GF-D8 (cell line): ENCODE measurements at regions not wholly inside any gene's neighbourhood (a gene's known extent, or its start where the extent isn't known, plus 50 kb on each side); places are given as distances from the start of the nearest gene placed in this dataset.
"Not testable (repeated sequence)": the region's sequence is repeated elsewhere in the genome, so short reads cannot be mapped to it uniquely, and the experiment has no call there.

ENCODE experiments used
- DNase-seq: peaks from one replicate; lab custom pipeline; 2025; lab: John Stamatoyannopoulos, UW

- no peak for DNase-seq
Observed at GRCh38 chr20:58040447-58041290, 187.8 kb downstream of the ANKRD60 start.

DNA sequence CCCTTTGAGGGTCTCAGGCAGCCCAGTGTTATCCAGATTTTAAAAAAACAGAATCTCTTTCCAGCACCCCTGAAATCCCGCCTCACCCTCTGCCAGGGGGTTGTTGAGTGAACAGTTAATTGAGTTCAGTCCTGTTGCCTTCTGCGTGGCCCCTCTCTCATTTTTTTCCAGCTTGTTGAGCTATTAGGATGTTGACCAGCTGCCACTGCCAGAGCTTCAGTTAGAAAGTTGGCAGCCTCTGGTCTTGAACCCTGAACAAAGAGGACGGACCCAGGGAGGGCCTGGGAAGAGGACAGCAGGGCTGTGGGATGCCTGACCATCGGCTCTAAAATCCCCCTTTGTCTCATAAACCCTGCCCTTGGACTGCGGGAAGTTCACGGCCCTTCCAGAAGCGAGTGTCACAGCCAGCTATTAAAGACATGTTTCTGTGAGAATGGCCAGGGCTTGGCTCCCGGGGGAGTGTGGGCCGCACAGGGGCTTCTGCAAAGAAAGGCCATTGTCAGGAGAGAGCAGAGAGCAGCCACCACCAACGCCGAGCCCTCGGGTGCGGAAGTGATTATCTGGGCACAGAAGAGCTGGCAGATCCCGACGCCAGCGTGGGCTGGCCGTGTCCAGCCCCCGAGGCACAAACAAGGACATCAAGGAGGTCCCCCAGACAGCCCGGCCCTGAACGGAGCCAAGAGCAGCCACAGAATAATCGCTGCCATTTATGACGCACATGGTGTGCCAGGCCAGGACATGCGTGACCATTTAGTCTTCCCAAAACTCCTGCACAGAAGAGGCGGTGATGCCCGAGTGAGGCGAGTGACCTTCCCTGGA lies 189.0 kb downstream of the ANKRD60 start:
- DNase-seq = no peak

GRCh38 chr20:58038123-58038654 lies 190.3 kb downstream of the ANKRD60 start:
- DNase-seq = no peak

DNA sequence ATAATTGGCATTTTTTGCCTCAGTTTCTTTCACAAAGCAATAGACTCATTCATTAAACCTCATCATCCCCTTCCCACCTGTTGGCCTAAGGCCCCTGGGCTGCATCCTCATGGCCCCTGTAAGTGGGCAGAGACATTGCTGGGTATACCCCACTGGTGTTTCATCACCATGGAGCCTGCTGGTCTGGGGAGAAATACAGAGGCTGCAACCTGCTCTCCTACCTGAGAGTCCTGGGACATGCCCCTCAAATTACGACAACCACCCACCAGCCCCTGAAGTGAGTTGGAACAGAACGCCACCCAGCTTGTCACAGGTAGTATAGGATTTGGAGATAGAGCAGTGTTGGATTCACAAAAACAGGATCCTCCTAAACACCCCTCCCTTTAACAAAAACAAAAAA lies 190.8 kb downstream of the ANKRD60 start:
- DNase-seq = no peak

- DNase-seq = no peak
Observed at GRCh38 chr20:58033026-58033536, 195.4 kb downstream of the ANKRD60 start.

- no peak for DNase-seq
Observed at GRCh38 chr20:58032599-58032998, 195.9 kb downstream of the ANKRD60 start.

DNA sequence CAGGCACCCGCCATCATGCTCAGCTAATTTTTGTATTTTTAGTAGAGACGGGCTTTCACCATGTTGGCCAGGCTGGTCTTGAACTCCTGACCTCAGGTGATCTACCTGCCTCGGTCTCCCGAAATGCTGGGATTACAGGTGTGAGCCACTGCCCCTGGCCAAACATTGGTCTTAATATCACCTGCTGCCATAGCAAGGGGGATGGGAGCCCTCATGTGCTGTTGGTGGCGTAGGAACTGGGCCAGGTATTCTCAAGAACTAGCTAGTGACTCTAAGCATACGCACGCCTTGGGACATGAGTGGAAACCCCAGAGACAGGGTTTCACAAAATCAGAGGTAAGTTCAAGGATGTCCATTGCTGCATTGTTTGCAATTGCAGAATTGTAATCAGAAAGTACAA lies 197.1 kb downstream of the ANKRD60 start:
- DNase-seq = not testable (repeated sequence)

GRCh38 chr20:58028123-58028522 lies 200.3 kb downstream of the ANKRD60 start:
- DNase-seq = no peak

DNA sequence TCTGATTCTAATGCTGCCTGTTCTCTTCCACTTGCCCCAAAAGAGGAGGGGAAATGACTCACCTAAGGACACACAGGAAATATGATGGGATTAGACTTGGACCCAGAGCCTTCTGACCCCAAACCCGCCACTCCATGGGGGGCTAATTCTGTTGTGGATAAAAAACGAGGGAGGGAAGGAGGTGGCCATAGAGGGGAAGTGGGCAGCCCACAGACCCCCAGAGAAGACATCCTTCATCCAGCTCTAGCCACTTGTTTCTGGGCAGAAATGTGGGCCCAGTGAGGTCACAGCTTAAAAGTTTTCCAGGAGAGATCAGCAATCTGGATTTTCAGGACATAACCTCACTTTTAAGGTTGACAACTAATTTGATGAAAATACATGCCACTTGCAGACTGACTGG lies 202.1 kb downstream of the ANKRD60 start:
- DNase-seq = no peak

GRCh38 chr20:58025233-58025632 lies 203.2 kb downstream of the ANKRD60 start:
- no peak for DNase-seq

DNA sequence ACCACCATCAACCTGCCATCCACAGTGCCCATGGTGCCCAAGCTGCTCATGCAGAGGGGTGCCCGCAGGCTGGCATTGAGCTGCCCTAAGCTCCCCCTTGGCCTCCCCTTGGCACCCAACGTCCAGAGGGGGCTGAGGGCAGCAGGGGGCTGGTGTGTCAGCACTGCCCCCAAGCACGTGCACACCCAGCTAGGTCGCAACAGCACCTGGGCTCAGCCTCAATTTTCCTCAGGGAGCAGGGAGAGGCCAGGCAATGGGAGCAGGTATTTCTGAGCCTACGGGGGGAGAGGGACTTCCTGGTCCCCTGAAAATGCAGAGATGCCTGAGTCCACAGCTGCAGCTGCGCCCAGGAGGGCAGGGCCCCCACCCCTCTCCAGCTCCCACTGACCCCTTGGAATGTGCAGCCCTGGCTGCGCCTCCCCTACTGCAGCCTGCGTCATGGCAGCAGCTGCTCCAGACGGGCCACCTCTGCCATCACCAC lies 204.2 kb downstream of the ANKRD60 start:
- no peak for DNase-seq

DNA sequence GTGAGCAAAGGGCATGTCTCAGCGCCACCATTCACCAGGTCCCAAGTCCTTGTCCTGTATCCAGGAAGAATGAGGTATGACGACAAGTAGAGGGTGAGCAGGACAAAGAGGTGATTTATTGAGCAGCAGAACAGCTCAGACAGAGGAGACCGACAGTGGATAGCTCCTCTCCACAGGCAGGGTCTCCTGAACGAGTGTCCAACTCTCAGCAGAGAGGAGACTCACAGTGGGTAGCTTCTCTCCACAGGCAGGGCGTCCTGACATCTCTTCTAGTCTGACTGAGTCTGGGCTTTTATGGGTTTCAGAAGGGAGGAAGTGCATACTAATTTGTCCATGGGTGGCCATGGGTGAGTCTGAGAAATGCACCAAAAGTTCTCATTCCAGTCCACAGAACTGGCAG lies 204.7 kb downstream of the ANKRD60 start:
- no peak for DNase-seq

- no peak for DNase-seq
Observed at GRCh38 chr20:58023346-58023745, 205.1 kb downstream of the ANKRD60 start.

GRCh38 chr20:58022711-58023110 lies 205.7 kb downstream of the ANKRD60 start:
- DNase-seq = no peak

DNA sequence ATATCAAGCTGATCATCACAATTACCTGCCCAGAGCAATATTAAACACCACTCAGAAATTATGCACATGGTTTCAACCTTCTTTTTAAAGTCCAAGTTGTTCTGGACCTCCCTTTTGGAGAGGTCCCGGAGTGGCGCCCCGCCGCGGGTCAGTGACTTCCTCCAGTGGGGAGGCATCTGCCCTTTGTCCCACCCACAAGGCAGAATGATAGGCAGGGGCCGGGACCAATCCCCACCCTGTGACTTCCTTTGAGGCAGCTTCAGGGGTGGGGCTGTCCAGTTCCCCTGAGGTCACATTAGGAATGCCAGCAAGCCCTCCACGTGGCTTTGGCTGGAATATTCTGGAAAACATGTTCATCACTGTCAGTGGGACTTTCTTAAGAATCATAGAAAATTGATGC lies 207.0 kb downstream of the ANKRD60 start:
- no peak for DNase-seq

DNA sequence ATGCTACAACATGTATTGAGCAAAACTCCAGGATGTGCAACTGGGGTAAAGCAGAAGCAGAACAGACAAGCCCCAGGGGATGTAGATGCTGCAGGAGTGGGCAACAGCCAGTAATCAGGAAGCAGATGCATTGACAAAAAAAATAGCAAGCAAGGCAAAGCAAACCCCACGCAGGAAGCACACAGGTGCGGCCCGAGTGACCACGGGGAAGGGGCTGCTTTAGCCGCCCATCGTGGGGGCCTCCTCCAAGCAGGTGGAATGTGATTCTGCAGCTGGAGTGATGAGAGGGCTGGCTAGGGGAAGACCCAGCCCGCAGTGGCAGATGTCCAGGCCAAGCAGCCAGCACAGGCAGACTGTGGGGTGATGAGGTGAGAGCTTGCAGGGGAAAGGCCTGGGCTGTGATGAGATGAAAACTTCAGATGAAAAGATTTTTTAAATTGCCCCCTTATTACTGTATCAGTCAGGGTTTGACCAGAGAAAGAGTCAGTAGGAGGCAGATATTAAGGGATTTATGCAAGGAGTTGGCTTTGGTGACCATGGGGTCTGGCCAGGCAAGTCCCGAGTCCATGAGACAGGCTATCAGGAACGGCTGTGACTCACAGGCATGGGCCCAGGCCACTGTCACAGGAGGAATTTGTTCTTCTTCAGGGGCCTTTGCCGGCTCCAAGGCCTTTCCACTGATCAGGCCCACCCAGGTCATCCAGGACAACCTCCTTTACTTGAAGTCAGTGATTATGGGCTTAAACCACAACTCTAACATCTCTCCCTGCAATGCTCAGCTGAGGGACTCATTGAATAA lies 207.6 kb downstream of the ANKRD60 start:
- DNase-seq = no peak

- DNase-seq = no peak
Observed at GRCh38 chr20:58019850-58020625, 208.4 kb downstream of the ANKRD60 start.

DNA sequence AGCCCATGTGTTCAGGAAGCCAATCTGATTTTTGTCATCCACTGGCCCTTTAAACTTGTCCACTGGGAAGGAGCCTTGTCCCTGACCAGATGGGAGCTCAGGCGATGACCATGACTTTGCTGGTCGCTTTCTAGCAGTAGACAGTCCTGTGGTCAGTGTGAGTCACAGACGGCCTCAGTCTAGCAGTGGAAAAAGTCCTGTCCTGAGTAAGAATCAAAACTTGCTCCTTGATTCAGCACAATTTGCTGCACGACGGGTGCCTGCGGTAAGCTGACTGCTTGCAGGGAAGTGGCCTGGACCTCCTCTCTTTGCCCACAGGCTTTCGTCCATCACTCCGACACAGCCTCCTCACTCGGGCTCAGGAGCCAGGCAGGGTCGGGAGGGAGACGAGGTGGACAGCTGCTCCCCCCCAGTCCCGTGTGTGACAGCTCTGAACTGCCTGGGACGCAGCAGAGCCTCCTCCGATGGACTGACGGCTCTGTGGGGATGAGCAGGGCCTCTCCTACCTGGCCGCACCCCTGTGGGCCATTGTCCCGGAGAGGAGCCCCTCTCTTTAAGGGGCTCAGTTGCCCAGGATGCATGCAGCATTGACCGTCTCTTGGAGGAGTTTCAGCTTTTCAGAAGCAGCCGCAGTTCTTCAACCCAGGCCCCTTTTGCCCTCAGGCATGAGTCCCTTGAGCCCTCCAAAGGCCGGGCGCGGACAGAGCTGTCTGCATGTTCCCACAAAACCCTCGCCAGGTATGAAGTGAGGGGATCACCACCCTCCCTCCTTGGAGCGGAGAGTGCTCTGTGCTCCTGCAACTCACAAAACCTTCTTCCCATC lies 209.2 kb downstream of the ANKRD60 start:
- DNase-seq = no peak

DNA sequence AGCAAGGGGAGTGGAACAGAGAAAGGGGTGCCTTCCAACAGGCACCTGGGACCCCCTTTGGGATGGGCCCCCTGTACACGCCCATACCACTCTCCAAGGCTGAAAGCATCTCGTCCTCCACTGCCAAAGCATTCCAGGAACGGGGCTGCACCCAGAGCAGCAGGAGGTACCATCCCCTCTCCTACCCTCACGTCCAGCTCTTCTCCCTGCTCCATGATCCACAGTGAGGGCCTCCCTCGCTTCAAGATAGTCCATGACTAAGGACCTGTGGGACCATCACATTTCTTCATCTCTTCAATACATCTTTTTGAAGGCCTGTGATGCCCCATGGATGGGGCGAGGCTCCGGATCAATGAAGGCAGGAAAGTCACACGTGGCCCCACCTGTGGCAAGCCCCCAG lies 209.9 kb downstream of the ANKRD60 start:
- DNase-seq = no peak

DNA sequence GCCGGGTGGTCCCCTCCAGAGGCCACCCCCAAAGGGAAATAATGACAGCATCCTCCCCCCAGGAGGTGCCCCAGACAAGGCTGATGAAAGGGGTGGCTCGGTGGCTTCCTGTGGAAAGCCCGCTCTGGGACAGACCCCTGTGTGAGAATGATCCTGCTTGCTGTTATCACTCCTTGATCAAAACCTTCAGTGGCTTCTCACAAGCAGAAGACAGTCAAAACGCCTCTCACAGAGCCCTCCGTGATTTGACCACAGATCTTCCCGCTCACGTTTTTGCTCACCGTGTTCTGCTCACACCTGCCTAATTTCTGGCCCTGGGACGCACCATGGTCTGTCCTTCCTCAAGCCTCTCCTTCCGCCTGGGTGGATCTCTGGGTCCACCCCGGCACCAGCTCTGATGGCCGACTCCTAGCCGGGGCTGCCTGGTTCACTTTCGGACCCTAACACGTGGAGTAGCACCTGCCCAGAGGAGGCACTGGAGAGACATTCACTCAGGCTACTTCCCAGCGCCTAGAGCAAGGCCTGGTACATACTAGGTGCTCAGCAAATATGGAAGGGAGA lies 210.4 kb downstream of the ANKRD60 start:
- DNase-seq = no peak
